Transverse colon (tissue), 4 donors: ENCODE measurements at regions not wholly inside any gene's neighbourhood (a gene's known extent, or its start where the extent isn't known, plus 50 kb on each side); places are given as distances from the start of the nearest gene placed in this dataset.

ENCODE experiments used
- DNase-seq: peaks from one replicate; pipeline ENCODE4 v3.0.0-alpha.2; 2019
- H3K27ac ChIP-seq, 4 donors: fragments of 200-600 bp; sonication (generic); 2 replicates each; pipeline ENCODE4 v1.5.1; 2016 to 2018; ENCODE audit warnings: inconsistent platforms in 4 of 4
- H3K27me3 ChIP-seq: fragments of 200-600 bp; sonication (generic); 2 replicates; pipeline ENCODE4 v1.5.1; 2017; ENCODE audit warnings: inconsistent platforms
- H3K36me3 ChIP-seq, 4 donors: fragments of 200-600 bp; sonication (generic); 2 replicates each; pipeline ENCODE4 v1.5.1; 2017 to 2019; ENCODE audit warnings: inconsistent platforms in 4 of 4
- H3K4me1 ChIP-seq, 4 donors: fragments of 200-600 bp; sonication (generic); 2 replicates each; pipeline ENCODE4 v1.5.1; 2017 to 2020; ENCODE audit warnings: inconsistent platforms in 4 of 4
- H3K4me3 ChIP-seq, 4 donors: fragments of 200-600 bp; sonication (generic); 1 replicate in 1 of 4; 2 replicates in 3 of 4; pipeline versions ENCODE4 v1.5.1 to v1.6.1; 2017 to 2019; ENCODE audit warnings: inconsistent platforms in 4 of 4
- H3K9me3 ChIP-seq, 2 donors: fragments of 200-600 bp; sonication (generic); 2 replicates each; pipeline ENCODE4 v1.5.1; 2017 to 2019; ENCODE audit warnings: inconsistent platforms in 2 of 2
- EP300 ChIP-seq: sonication (generic); formaldehyde crosslinking; IDR thresholded peaks from one replicate; pipeline ENCODE4 v1.6.1; 2017; ENCODE audit warnings: antibody characterized with exemption, low read depth
- POLR2A ChIP-seq: fragments of 450-650 bp; IDR thresholded peaks from one replicate; pipeline ENCODE4 v1.6.1; 2016; ENCODE audit warnings: antibody characterized with exemption, mild to moderate bottlenecking, moderate library complexity
- POLR2AphosphoS5 ChIP-seq, 3 donors: sonication (generic); formaldehyde crosslinking; IDR thresholded peaks; one replicate each; pipeline ENCODE4 v1.6.1; 2016; ENCODE audit warnings: antibody characterized with exemption in 3 of 3
- WGBS, 2 donors: methylation state at CpG; one replicate each; pipeline ENCODE4 v1.1.5; 2018; ENCODE audit warnings: low coverage in 1 of 2; 5-methylcytosine and 5-hydroxymethylcytosine counted together
- in situ Hi-C, 4 donors: fragments of 200-750 bp; cut with MboI; loops; one replicate each; pipeline versions ENCODE4 v1.15.0 to v1.15.1; 2017; ENCODE audit warnings: low sequenced_read_pairs in 3 of 4, low pct_ligation_motif_present in 1 of 4, low pct_unique_long_range_greater_than_20kb in 1 of 4
- intact Hi-C: fragments of 100-400 bp; cut with DNase I; formaldehyde crosslinking; loops from one replicate; pipeline ENCODE4 v1.15.1; 2023; ENCODE audit warnings: low total_unique reads
- TF ChIP-seq, protein P1 (sequence below), 5 experiments: fragments of 200-600 bp in 3 of 5; fragments of 450-650 bp in 2 of 5; sonication (generic) in 3 of 5; IDR thresholded peaks; 1 replicate in 2 of 5; 2 replicates in 3 of 5; pipeline ENCODE4 v1.5.1; 2016 to 2017; ENCODE audit warnings: antibody characterized with exemption in 5 of 5, inconsistent platforms in 3 of 5, mild to moderate bottlenecking in 2 of 5, moderate library complexity in 1 of 5

DNA sequence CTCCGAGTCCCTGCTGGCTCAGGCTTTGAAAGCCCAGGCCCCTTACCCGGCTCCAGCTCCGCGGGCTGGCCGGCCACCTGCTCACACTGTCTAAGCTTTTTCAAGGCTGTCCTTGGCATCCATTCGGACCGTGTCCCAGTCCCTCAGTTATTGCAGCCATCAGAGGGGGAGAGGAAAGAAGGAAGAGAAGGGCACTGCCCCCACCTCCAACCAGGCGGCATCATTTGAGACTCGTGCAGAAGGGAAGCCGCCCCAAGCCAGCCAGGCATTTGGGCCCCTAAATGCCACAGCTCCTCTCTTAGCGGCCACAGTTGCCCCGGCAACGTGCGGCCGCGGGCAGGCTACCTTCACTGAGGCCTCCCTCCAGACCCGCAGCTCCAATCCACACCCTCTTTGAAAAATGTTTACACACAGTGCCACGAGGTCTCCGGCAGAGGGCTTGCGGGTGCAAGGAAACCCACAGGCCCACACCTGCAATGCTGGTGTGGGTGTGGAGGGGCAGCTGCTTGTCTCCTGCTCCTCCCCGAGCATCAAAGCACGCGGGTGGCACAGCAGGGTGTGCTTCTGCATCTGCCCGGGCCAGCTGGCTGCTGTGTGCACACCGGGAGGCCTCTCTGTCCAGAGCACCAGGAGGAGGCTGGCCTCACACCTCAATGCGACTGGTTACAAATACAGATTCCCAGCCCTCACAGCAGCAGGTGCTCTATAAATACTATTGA lies 124.4 kb downstream of the CTTN start:
- Histone ChIP-seq H3K9me3 (no peaks in the 10 kb centered on the region), H3K4me3 (no peak overlapping the region), H3K27ac (no peak overlapping the region), H3K4me1 (no peaks in the 10 kb centered on the region), H3K36me3 (no peaks in the 10 kb centered on the region), H3K27me3 (no peaks in the 10 kb centered on the region)
- peak; percentile 14 for DNase-seq
- WGBS, 2 donors: 39% methylated on average over 26 of the region's 26 CpGs; no CpG with 5 or more reads in 1 of the 2 donors
- in situ Hi-C loops: no loop called here
- intact Hi-C loops: no loop called here
- TF ChIP-seq, protein P1, sequence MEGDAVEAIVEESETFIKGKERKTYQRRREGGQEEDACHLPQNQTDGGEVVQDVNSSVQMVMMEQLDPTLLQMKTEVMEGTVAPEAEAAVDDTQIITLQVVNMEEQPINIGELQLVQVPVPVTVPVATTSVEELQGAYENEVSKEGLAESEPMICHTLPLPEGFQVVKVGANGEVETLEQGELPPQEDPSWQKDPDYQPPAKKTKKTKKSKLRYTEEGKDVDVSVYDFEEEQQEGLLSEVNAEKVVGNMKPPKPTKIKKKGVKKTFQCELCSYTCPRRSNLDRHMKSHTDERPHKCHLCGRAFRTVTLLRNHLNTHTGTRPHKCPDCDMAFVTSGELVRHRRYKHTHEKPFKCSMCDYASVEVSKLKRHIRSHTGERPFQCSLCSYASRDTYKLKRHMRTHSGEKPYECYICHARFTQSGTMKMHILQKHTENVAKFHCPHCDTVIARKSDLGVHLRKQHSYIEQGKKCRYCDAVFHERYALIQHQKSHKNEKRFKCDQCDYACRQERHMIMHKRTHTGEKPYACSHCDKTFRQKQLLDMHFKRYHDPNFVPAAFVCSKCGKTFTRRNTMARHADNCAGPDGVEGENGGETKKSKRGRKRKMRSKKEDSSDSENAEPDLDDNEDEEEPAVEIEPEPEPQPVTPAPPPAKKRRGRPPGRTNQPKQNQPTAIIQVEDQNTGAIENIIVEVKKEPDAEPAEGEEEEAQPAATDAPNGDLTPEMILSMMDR (IDR thresholded peaks at IDR 0.05): peak in 2 of 5 experiments; percentile 20 to 40
- no peak for TF ChIP-seq EP300

DNA sequence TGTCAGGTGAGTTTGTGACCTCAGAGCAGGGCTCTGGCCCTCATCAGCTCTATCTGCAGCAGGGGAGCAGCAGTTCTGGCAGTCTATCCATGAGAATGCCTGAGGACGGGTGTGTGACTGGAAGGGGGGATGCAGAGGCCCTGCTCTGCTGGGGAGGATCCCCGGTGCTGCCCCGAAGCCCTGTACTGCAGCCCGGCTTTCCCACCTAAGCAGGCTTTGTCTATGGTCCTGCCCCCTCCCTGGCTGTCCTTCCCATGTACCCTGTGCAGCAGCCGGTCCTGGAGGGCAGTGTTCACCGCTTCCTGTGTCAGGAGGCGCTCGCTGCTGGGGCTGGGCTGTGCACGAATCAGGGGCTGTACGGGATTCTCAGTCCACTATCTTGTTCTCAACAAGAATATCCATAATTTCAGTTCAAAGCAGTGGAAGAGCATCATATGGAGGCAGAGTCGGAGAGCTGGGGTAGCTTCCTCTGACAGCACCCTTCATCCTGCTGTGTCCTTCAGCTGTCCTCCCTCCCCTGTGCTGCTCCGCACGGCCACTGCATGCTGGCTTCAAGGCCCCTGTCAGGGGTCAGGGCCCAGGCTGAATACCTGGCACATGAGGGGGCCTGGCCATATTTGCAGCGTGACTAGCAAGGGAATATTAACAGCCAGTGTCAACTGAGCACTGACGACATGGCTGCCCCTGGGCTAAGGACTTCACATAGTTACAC lies 125.2 kb downstream of the CTTN start:
- Histone ChIP-seq H3K9me3 (no peaks in the 10 kb centered on the region), H3K27ac (no peak overlapping the region), H3K4me3 (no peak overlapping the region), H3K36me3 (no peaks in the 10 kb centered on the region), H3K27me3 (no peaks in the 10 kb centered on the region), H3K4me1 (no peaks in the 10 kb centered on the region)
- intact Hi-C loops (no loop called here), in situ Hi-C loops (no loop called here)
- no peak for DNase-seq
- TF ChIP-seq POLR2AphosphoS5 (IDR thresholded peaks at IDR 0.05): no peak
- TF ChIP-seq EP300: no peak
- TF ChIP-seq, protein P1 (IDR thresholded peaks at IDR 0.05): no peak
- no peak for TF ChIP-seq POLR2A
- WGBS, 2 donors: 80% methylated on average over 15 of the region's 15 CpGs; no CpG with 5 or more reads in 1 of the 2 donors

DNA sequence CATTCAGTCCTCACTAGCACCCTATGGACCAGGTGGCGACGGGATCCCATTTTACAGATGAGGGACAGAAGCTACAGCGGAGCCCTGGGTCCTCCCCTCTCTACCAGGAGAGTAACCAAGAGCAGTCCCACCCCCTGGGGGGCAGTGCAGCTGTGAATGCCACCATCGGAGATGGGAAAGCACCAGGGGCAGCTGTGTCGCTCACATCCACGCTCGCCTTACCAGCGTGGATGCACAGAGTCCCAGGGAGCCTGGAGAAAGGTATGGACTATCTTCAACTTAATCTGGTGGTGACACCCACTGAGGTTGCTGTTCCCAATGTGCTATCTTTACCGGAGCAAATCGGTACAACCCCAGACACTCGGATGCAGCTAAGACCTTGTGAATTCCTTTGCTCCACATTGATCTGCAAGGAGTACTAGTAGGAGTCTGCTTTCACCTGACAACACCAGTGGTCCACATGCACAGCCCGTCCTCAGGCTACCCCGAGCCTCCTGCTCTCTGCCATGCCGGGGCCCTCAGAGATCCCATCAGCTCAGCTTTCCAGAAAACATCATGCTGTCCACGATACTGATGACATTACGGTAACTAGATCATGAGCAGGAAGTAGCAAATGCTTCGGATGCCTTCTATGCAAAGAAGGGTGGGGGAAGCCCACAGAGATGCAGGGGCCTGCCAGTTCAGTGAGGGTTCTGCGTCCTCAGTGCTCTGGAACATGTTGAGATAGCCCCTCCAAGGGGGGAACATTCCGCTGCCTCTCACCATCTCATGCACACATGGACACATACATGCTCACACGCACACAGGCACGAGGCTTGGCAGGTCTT lies 126.0 kb downstream of the CTTN start:
- Histone ChIP-seq H3K27me3 (no peaks in the 10 kb centered on the region), H3K4me1 (no peaks in the 10 kb centered on the region), H3K27ac (no peak overlapping the region), H3K36me3 (no peaks in the 10 kb centered on the region), H3K9me3 (no peaks in the 10 kb centered on the region), H3K4me3 (no peak overlapping the region)
- WGBS, 2 donors: 71% methylated on average over 21 of the region's 21 CpGs; no CpG with 5 or more reads in 1 of the 2 donors
- in situ Hi-C loops (no loop called here), intact Hi-C loops (no loop called here)
- no peak for TF ChIP-seq EP300
- TF ChIP-seq POLR2A: no peak
- no peak for TF ChIP-seq POLR2AphosphoS5 (IDR thresholded peaks at IDR 0.05)
- TF ChIP-seq, protein P1 (IDR thresholded peaks at IDR 0.05): no peak
- DNase-seq: no peak

DNA sequence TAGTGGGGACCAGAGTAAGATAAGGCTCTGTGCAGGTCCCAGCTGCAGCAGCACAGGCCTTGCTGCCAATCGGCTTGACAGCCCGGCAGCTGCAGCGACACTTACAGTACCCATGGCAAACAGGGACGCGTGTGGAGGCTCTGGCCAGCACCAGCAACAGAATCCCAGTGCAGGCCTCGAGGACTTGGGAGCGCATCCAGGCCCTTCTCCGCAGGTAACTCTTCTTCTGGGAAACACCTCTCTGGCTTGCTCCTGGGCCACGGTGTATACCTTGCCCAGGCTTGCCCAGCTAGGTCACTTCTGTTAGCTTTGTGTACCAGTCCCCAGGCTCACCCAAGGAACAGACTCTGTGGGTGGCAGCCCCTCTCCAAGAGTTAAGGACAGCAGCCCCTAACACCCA lies 126.7 kb downstream of the CTTN start:
- WGBS, 2 donors: 60% methylated on average over 4 of the region's 9 CpGs; no CpG with 5 or more reads in 1 of the 2 donors
- no peak overlapping the region for H3K27ac ChIP-seq

More for the DNA sequence above, 126.7 kb downstream of the CTTN start:
- Histone ChIP-seq H3K4me1 (no peaks in the 10 kb centered on the region), H3K27me3 (no peaks in the 10 kb centered on the region), H3K4me3 (no peak overlapping the region), H3K36me3 (no peaks in the 10 kb centered on the region), H3K9me3 (no peaks in the 10 kb centered on the region)
- intact Hi-C loops: no loop called here
- DNase-seq: no peak
- in situ Hi-C loops: no loop called here
- no peak for TF ChIP-seq POLR2A
- TF ChIP-seq, protein P1 (IDR thresholded peaks at IDR 0.05): no peak
- TF ChIP-seq EP300: no peak
